ENCODE measurements at regions not wholly inside any gene's neighbourhood (a gene's known extent, or its start where the extent isn't known, plus 50 kb on each side); places are given as distances from the start of the nearest gene placed in this dataset.

- TF ChIP-seq CTCF (IDR thresholded peaks at IDR 0.05), result no peak
- no peak for TF ChIP-seq POLR2AphosphoS5 (IDR thresholded peaks at IDR 0.05)
- TF ChIP-seq POLR2A (IDR thresholded peaks at IDR 0.05), result no peak
Observed at GRCh38 chr5:17373814-17374556, 124.0 kb upstream of the TAF11L2 start.
